Fibroblast of skin of right biceps (primary cell): ENCODE measurements at regions not wholly inside any gene's neighbourhood (a gene's known extent, or its start where the extent isn't known, plus 50 kb on each side); places are given as distances from the start of the nearest gene placed in this dataset.

Source experiments
- DNase-seq: peaks from one replicate; pipeline ENCODE4 v3.0.0-alpha.2; 2013

GRCh38 chr6:19759117-19759880, 77.9 kb upstream of the ID4 start:
- peak; percentile 91 for DNase-seq

- DNase-seq: no peak
Observed at GRCh38 chr6:19761121-19761520, 76.0 kb upstream of the ID4 start.

- DNase-seq: peak; percentile 80
Observed at GRCh38 chr6:19771753-19772336, 65.3 kb upstream of the ID4 start.

DNA sequence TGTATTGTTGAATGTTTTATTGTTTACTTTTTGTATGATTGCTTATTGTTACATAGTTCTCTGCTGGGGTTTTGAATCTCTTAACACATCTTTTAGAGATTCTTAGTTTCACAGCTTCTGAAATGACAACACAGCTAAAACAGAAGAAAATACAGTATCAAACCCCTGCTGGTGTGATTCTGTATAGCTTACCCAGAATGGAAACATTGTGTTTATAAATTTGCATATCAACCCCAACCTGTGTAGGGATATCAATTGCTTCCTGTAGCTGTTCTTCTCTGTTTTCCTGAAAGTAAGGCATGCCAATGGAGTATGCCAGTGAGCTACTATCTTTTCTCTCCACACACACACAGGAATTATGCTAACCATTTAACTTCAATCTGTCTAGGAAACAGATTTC, 64.3 kb upstream of the ID4 start:
- no peak for DNase-seq

- no peak for DNase-seq
Observed at GRCh38 chr6:19781269-19781668, 55.9 kb upstream of the ID4 start.

GRCh38 chr6:19782588-19782987, 54.6 kb upstream of the ID4 start:
- no peak for DNase-seq
